Natural killer cell (primary cell): ENCODE measurements at regions not wholly inside any gene's neighbourhood (a gene's known extent, or its start where the extent isn't known, plus 50 kb on each side); places are given as distances from the start of the nearest gene placed in this dataset.
"Not testable (repeated sequence)": the region's sequence is repeated elsewhere in the genome, so short reads cannot be mapped to it uniquely, and the experiment has no call there.

Source experiments
- ATAC-seq, 3 donors: fragments of 150-1000 bp in 2 of 3; fragments of 200-7000 bp in 1 of 3; cut with Tn5 transposase; 1 replicate in 1 of 3; 2 replicates in 2 of 3; pipeline ENCODE4 v1.10.0; 2021; ENCODE audit warnings: mild to moderate bottlenecking in 2 of 3, moderate library complexity in 2 of 3
- DNase-seq, 2 donors: peaks; one replicate each; pipeline versions ENCODE4 v3.0.0 to v3.0.0-alpha.2; 2013 to 2021; ENCODE audit warnings: mixed read lengths in 1 of 2
- H3K27ac ChIP-seq: one replicate; pipeline ENCODE4 v1.5.1; 2013; ENCODE audit warnings: mild to moderate bottlenecking, low read length
- H3K27me3 ChIP-seq: one replicate; pipeline ENCODE4 v1.6.1; 2013; ENCODE audit warnings: low read length; ENCODE audit not compliant: control insufficient read depth, insufficient read depth
- H3K36me3 ChIP-seq: one replicate; pipeline ENCODE4 v1.6.1; 2013; ENCODE audit warnings: low read length; ENCODE audit not compliant: control insufficient read depth, insufficient read depth
- H3K4me1 ChIP-seq: one replicate; pipeline ENCODE4 v1.6.1; 2013; ENCODE audit warnings: low read length; ENCODE audit not compliant: control insufficient read depth, insufficient read depth
- H3K4me3 ChIP-seq: one replicate; pipeline ENCODE4 v1.5.1; 2013; ENCODE audit warnings: low read length
- H3K9me3 ChIP-seq: one replicate; pipeline ENCODE4 v1.6.1; 2013; ENCODE audit warnings: low read length; ENCODE audit not compliant: control insufficient read depth, insufficient read depth
- H3K27ac Mint-ChIP-seq, 2 donors: one replicate each; pipeline ENCODE4 v1.8.0; 2022; ENCODE audit warnings: mild to moderate bottlenecking in 2 of 2, mixed read lengths in 2 of 2, moderate library complexity in 1 of 2
- H3K27me3 Mint-ChIP-seq, 2 donors: one replicate each; pipeline ENCODE4 v1.8.0; 2022; ENCODE audit warnings: low read depth in 2 of 2, mixed read lengths in 2 of 2
- H3K36me3 Mint-ChIP-seq: one replicate; pipeline ENCODE4 v1.8.0; 2022; ENCODE audit warnings: mixed read lengths
- H3K4me1 Mint-ChIP-seq, 2 donors: one replicate each; pipeline ENCODE4 v1.8.0; 2022; ENCODE audit warnings: mixed read lengths in 2 of 2
- H3K4me3 Mint-ChIP-seq: one replicate; pipeline ENCODE4 v1.8.0; 2022; ENCODE audit warnings: mild to moderate bottlenecking, moderate library complexity, mixed read lengths
- H3K9me3 Mint-ChIP-seq, 2 donors: one replicate each; pipeline ENCODE4 v1.8.0; 2022; ENCODE audit warnings: mixed read lengths in 2 of 2
- CTCF ChIP-seq: fragments of 200-600 bp; IDR thresholded peaks from one replicate; pipeline ENCODE4 v1.8.0; 2022; ENCODE audit warnings: antibody characterized with exemption
- WGBS: methylation state at CpG from one replicate; pipeline ENCODE4 v1.1.7; 2013; ENCODE audit warnings: missing lambda C conversion rate; ENCODE audit not compliant: insufficient coverage; 5-methylcytosine and 5-hydroxymethylcytosine counted together
- intact Hi-C: fragments of 100-400 bp; cut with micrococcal nuclease; formaldehyde crosslinking; loops from one replicate; pipeline ENCODE4 v1.14.2; 2022

DNA sequence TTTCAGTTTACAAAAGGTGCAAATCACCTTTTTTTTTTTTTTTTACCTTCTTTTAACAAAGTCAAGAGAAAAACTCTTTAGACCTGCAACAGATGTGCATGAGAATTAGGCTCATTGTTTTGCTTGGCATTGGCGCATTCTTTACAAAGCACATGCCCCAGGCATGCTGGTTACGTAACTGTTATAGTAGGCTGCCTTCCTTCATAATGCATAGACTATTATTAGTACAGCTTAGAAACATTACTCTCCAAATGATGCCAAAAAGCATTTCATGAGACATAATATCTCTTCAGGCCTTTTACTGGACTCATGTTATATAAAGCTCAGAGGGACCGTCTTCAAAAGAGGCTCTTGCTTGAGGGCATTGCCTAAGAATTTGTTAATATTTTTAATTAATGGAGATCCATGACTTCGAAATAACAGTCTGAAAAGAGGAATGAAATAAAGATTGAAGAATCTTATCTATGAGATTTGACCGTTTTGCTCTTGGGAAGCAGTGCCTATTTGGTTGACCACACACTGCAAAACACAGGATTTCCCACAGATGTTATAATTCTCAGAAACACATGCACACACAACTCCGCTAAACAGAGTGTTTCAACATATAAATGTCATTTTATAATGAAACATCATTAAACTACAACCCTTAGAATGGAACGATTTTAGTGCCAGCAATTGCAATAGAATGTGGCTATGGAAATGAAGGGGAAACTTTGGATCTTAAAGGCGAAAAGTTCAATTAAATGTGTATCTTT is 478.7 kb downstream of the PRR16 start:
- Histone ChIP-seq H3K36me3 (no peaks in the 10 kb centered on the region), H3K4me3 (no peak overlapping the region), H3K27ac (no peak overlapping the region), H3K27me3 (no peaks in the 10 kb centered on the region), H3K4me1 (no peaks in the 10 kb centered on the region), H3K9me3 (no peaks in the 10 kb centered on the region)
- Mint-ChIP-seq H3K4me1 (no peaks in the 10 kb centered on the region), H3K27me3 (no peaks in the 10 kb centered on the region), H3K27ac (no peak overlapping the region), H3K36me3 (no peaks in the 10 kb centered on the region), H3K9me3 (peaks cover 7 to 18% of the 10 kb centered on the region in 2 donors), H3K4me3 (no peak overlapping the region)
- ATAC-seq (no peak), DNase-seq (no peak)
- intact Hi-C loops: no loop called here
- TF ChIP-seq CTCF: no peak
- 83% methylated on average over 8 of the region's 8 CpGs for WGBS

- H3K4me1 ChIP-seq, intact Hi-C loops, H3K27ac Mint-ChIP-seq, DNase-seq, H3K4me3 Mint-ChIP-seq, H3K4me1 Mint-ChIP-seq, H3K27me3 ChIP-seq, H3K36me3 ChIP-seq, H3K27ac ChIP-seq, ATAC-seq, H3K36me3 Mint-ChIP-seq, H3K4me3 ChIP-seq, H3K27me3 Mint-ChIP-seq: not testable (repeated sequence)
- H3K9me3 Mint-ChIP-seq: peaks cover 20 to 27% of the 10 kb centered on the region in 2 donors
- WGBS: 75% methylated on average over 4 of the region's 4 CpGs
- peaks cover 13% of the 10 kb centered on the region for H3K9me3 ChIP-seq
Observed at GRCh38 chr5:120949596-120949995, 485.5 kb downstream of the PRR16 start.

DNA sequence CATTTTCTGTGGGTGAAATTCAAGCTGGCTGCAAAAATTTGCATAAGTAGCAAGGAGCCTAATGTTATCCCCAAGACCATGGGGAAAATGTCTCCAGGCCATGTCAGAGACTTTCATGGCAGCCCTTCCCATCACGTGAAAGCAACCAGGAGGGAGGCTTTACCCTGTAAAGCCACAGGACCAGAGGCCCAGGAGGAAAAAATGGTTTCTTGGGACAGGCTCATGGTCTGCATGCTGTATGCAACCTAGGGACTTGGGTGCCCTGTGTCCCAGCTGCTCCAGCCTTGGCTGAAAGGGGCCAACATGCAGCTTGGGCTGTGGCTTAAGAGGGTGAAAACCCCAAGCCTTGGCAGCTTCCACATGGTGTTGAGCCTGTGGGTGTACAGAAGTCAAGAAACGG is 489.3 kb downstream of the PRR16 start:
- H3K4me1 ChIP-seq, H3K4me3 Mint-ChIP-seq, DNase-seq, intact Hi-C loops, H3K27ac ChIP-seq, H3K27me3 Mint-ChIP-seq, ATAC-seq, H3K27me3 ChIP-seq, H3K4me3 ChIP-seq, H3K27ac Mint-ChIP-seq, H3K4me1 Mint-ChIP-seq, H3K36me3 Mint-ChIP-seq, H3K36me3 ChIP-seq: not testable (repeated sequence)
- peaks cover 26 to 37% of the 10 kb centered on the region in 2 donors for H3K9me3 Mint-ChIP-seq
- 71% methylated on average over 2 of the region's 2 CpGs for WGBS
- H3K9me3 ChIP-seq: peaks cover 13% of the 10 kb centered on the region

DNA sequence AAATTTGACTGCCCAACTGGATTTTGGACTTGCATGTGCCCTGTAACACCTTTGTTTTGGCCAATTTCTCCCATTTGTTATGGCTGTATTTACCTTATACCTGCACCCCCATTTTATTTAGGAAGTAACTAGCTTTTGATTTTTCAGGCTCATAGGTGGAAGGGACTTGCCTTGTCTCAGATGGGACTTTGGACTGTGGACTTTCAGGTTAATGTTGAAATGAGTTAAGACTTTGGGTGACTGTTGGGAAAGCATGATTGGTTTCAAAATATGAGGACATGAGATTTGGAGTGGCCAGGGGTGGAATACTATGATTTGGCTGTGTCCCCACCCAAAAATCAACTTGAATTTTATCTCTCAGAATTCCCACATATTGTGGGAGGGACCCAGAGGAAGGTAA is 490.2 kb downstream of the PRR16 start:
- Mint-ChIP-seq H3K9me3 (peaks cover 25 to 35% of the 10 kb centered on the region in 2 donors), H3K4me3 (no peak overlapping the region), H3K36me3 (peaks cover 6% of the 10 kb centered on the region), H3K4me1 (no peaks in the 10 kb centered on the region), H3K27me3 (no peaks in the 10 kb centered on the region), H3K27ac (no peak overlapping the region)
- H3K27me3 ChIP-seq: no peaks in the 10 kb centered on the region
- ATAC-seq (no peak), DNase-seq (no peak)
- TF ChIP-seq CTCF: no peak
- no peaks in the 10 kb centered on the region for H3K4me1 ChIP-seq
- H3K36me3 ChIP-seq: no peaks in the 10 kb centered on the region
- intact Hi-C loops: no loop called here
- H3K27ac ChIP-seq: no peak overlapping the region
- peaks cover 17% of the 10 kb centered on the region for H3K9me3 ChIP-seq
- H3K4me3 ChIP-seq: no peak overlapping the region
